GM11168 (cell line): ENCODE measurements at regions not wholly inside any gene's neighbourhood (a gene's known extent, or its start where the extent isn't known, plus 50 kb on each side); places are given as distances from the start of the nearest gene placed in this dataset.

ENCODE experiments used
- in situ Hi-C: fragments of 300-500 bp; cut with MboI; formaldehyde crosslinking; loops from one replicate; pipeline ENCODE4 v1.12.0; 2022; ENCODE audit warnings: low sequenced_read_pairs; ENCODE audit not compliant: unreplicated experiment

GRCh38 chr12:107221913-107222312, 128.6 kb upstream of the CRY1 start:
- in situ Hi-C loops: no loop called here

DNA sequence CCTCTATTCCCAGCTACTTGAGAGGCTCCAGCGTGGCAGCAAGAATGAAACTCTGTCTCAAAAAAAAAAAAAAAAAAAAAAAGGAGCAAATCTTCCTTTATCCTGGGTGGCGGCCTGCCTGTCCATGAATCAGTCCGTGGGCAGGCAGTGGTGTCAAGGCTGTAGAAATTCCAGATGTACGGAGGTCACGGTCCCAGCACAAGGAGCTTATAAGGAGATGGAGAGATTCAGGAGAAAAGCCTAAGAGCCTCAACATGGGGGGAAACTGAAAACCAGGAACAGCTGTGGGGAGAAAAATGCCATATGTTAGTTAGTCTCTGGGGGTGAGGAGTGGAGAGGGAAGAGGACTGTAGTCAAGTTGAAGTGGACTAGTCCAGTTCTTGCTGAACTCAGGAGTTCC, 130.5 kb upstream of the CRY1 start:
- in situ Hi-C loops: no loop called here

DNA sequence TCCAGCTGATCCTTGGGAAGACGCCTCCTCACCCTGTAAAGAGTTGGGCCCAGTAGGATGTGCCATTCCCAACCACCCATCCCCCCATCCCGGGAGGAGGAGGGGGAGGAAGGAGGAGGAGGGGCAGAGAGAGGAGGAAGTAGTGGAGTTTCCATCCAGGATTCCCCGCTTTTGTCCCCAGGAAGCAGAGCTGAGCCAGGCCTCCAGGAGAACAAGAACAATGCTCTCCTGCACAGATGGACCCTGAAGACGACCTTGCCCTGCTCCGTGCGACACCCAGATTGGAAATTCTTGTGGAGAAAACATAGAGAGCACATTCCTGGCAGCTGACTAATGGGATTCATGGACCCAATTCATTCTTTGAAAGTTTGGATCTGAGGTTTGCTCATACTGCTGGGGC, 132.3 kb upstream of the CRY1 start:
- in situ Hi-C loops: no loop called here

DNA sequence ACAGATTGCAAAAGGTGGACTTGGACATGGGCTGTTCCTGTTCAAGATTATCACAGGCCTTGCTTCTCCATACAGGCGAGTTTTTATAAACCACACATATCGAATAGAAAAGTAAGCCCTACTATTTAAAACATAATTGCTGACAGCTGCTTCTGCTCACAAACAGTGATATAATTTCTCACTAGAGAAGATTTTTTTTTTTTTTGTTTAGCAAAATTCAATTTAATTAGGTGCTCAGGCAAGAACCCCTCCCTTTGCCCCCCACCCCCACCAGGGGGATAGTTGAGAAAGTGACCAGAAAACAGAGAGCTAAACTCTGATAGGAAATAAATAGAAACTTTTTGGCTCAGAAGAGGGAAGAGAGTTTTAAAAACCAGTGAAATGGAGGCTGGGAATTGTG, 132.8 kb upstream of the CRY1 start:
- in situ Hi-C loops: no loop called here

DNA sequence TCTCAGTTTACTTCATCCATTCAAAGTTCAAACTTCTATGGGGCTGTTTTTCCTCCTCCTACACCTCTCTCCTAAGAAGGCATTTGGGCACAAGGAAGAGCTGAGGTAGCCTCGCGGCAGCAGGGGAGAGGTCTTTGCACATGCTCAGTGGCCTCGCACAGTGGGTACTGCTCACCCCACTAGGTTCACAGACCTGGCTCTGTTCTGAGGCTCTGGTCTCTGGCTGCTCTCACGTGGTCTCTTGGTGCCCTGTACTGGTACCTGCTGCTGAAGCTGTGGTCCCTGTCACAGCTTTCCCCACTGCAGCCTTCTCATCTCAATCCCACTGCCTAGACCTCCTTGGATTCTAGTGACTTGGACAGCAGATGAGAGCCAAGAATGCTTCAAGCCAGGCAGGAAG, 134.7 kb upstream of the CRY1 start:
- in situ Hi-C loops: no loop called here

DNA sequence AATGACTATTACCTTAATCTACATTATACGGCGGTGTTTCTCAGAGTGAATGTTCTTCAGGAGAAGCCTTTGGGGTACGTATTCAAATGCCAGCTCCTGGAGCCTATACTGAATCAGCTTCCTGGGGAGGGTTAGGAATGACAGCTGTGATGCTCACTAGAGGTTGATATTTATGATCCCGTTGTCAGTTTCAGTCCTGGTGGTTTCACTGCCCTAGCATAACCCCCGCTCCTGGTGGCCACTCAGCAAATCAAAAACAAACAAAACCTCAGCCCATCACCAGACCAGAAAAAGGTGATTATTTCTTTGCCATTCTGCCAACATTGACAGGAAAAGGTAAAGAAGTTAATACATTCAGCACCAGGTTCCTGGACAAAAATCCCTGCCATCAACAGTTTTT, 136.5 kb upstream of the CRY1 start:
- in situ Hi-C loops: no loop called here

DNA sequence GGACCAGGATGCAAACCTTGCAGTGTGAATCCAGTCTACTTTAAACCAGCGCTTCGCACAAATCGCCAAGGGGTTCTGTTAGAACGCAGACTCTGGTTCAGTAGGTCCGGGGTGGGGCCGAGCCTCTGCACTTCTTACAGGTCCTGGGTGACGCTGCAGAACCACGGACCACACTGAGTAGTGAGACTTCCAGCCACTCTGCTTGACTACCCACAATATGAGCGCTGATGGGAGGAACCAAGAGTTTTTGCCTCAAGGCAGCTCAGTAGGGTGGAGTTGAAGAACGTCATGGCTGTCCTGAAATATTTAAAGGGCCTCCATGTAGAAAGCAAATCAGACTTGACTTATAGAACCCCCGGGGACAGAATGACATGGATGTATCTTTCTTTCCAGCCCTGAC, 138.0 kb upstream of the CRY1 start:
- in situ Hi-C loops: no loop called here

GRCh38 chr12:107233551-107233950, 140.2 kb upstream of the CRY1 start:
- in situ Hi-C loops: no loop called here

DNA sequence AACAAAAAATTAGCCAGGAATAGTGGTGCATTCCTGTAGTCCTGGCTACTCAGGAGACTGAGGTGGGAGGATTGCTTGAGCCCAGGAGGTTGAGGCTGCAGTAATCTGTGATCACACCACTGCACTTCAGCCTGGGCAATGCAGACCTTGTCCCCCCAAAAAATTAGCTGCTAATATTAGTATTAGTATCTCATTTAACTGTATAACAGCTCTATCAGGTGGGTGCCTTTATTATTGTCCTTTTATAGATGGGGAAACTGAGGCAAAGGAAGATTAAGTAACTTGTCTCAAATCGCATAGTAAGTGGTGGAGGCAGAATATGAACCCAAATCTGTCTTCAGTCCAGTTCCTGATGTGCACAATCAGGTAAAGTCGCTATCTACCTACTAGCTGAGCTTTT, 142.3 kb upstream of the CRY1 start:
- in situ Hi-C loops: no loop called here

DNA sequence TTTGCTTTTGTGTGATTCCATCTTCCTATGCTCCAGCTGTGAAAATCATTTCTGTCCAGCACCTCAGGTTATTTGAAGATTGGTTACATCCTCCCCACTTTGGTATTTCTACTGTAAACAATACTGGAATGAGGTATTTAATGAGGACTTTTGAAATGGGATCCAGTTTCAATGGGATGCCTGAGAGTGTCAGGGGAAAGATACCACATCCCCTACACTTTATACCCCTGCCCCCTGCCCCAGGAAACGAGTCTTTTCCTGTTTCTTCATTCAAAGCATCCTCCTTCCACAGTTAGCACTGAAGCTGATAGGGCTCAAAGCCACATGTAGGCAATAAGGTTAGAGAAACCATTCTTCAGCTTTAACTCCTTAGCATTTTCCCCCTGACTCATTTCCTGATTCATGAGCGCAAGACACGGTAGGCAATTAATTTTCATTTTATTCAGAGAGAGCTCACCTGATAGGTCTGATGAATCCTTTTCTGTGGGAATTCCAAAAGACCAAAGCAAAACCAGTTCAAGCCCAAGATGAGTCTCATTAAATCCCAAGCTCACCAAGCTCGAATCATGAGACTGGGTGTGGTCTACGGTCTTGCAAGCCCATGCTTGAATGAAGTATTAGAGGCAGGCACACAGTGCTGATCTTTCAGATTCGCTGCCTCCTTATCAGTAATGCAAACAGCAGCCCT, 143.6 kb upstream of the CRY1 start:
- in situ Hi-C loops: no loop called here

DNA sequence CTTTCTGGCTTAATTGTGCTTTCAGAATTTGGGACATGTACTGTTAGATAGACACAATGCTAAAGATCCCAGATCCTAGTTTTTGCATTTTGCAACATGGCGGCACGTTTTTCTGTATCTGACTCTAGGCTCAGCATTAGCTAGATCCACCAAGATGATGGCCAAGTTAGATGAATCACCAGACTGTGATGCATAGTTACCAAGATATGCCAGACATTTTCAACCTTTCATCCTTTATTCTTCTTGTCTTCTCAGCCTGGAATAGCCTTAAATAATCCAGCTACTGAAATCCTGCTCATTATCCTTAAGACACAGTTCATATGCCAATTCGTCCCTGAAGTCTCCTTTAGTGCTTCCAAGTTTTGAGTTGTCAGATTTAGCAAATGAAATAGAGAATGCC, 144.9 kb upstream of the CRY1 start:
- in situ Hi-C loops: no loop called here

DNA sequence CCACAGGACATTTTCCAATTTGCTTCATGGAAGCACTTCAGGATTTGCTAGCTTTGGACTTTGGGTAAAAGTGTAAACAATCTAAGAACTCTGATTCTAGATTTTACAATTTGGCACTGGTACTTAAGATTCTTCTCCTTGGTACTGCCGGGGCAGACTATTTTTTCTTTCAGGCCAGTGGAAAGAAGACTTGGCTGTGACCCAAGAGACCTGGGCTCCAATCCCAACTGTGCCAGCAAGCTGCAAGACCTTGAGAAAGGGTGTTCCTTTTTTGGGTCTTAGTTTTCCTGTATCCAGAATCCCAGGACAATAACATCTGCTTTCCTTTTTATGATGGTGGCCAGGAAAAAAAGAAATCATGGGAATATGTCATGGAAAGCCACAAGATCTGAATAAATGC, 148.1 kb upstream of the CRY1 start:
- in situ Hi-C loops: no loop called here

DNA sequence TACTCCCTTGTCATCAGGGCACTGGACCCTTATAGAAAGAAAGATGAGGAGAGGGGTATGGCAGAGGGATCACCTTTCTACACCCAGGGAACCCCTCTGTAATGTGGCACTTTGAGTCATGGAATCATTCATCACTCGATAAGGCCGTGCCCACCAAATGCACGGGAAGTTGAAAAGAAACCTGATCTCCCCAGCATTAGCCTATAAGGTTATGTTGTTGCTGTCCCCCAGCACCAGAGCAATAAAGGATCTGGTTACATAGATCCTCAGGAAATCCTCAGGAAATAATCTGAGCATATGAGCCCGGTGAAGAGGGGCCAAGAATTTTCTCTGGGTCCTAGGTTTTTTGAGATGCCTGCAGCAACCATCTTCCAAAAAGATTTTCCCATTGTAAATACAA, 148.8 kb upstream of the CRY1 start:
- in situ Hi-C loops: no loop called here

- in situ Hi-C loops: no loop called here
These were observed 150.0 kb upstream of the CRY1 start for GRCh38 chr12:107243341-107243740.

DNA sequence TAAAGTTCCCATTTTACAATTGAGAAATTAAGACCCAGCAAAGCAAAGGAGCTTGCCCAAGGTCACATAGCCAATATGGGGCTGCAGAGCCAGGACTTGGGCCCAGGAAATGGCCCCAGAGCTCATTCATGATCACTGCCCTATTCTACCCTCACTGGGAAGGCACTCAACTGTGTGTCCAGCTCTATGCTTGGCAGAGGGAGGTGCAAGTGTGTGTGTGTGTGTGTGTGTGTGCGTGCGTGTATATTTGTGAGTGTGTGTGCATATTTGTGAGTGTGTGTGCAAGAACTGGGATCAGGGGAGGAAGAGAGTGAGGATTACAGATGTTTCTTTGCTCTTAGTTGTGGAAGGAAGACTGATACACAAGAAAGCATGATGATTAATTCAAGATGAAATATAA, 151.2 kb upstream of the CRY1 start:
- in situ Hi-C loops: no loop called here

DNA sequence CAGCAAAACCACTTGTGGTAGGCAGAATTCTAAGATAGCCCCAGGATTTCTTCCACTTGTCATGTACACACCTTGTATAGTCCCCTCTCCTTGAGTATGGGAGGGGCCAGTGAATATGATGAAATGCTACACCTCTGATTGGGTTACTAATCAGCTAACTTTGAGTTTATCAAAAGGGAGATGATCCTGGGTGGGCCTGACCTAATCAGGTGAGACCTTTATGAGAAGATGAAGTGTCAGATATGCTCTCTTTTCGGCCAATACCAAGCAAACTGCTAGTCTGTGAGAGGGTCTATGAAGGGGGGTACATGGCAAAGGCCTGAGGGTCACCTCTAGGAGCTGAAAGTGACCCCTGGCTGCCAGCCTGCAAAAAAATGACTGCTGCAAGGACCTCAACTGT, 154.3 kb upstream of the CRY1 start:
- in situ Hi-C loops: no loop called here

- in situ Hi-C loops: no loop called here
These were observed 154.8 kb upstream of the CRY1 start for GRCh38 chr12:107248187-107248586.

DNA sequence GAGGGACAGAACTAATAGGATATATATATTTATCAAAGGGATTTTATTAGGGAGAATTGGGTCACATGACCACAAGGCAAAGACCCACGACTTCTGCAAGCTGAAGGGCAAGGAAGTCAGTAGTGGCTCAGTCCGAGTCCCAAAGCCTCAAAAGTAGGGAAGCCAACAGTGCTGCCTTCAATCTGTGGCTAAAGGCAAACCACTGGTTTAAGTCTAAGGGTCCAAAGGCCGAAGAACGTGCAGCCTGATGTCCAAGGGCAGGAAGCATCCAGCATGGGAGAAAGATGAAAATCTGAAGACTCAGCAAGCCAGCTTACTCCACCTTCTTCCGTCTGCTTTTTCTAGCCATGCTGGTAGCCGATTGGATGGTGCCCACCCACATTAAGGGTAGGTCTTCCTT, 157.9 kb upstream of the CRY1 start:
- in situ Hi-C loops: no loop called here

GRCh38 chr12:107253361-107253760, 160.0 kb upstream of the CRY1 start:
- in situ Hi-C loops: no loop called here

- in situ Hi-C loops: no loop called here
These were observed 161.0 kb upstream of the CRY1 start for GRCh38 chr12:107254258-107254856.

- in situ Hi-C loops: no loop called here
These were observed 165.4 kb upstream of the CRY1 start for GRCh38 chr12:107258780-107259179.

DNA sequence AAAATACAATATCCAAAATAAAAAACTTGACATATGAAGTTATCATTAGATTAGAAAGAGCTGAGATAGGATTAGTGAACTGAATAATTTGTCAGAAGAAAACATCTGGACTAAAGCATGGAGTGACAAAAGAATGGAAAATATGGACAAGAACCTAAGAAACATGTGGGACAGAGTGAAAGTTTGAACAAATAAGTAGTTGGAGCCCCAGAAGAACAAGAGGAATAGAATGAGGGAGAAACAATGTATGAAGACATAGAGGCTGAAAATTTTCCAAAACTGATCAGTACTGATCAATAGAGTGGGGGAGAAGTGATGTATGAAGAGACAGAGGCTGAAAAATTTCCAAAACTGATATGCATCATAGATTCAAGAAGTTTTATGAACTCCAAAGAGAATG, 170.6 kb upstream of the CRY1 start:
- in situ Hi-C loops: no loop called here
